Lower lobe of right lung (tissue), 2 donors: ENCODE measurements at regions not wholly inside any gene's neighbourhood (a gene's known extent, or its start where the extent isn't known, plus 50 kb on each side); places are given as distances from the start of the nearest gene placed in this dataset.

Experiments used
- ATAC-seq, 2 donors: fragments of 200-7000 bp; cut with Tn5 transposase; one replicate each; pipeline ENCODE4 v1.9.1; 2020 to 2022; ENCODE audit warnings: mild to moderate bottlenecking in 2 of 2, moderate library complexity in 2 of 2
- DNase-seq: peaks from one replicate; pipeline ENCODE4 v3.0.0-alpha.2; 2020
- H3K27ac ChIP-seq: fragments of 200-600 bp; one replicate; pipeline ENCODE4 v1.8.0; 2022
- H3K27me3 ChIP-seq: fragments of 200-600 bp; one replicate; pipeline ENCODE4 v1.8.0; 2022; ENCODE audit warnings: low read depth
- H3K36me3 ChIP-seq: fragments of 200-600 bp; one replicate; pipeline ENCODE4 v1.8.0; 2022; ENCODE audit warnings: mild to moderate bottlenecking
- H3K4me1 ChIP-seq: fragments of 200-600 bp; one replicate; pipeline ENCODE4 v1.8.0; 2022
- H3K4me3 ChIP-seq: fragments of 200-600 bp; one replicate; pipeline ENCODE4 v1.8.0; 2022; ENCODE audit warnings: mild to moderate bottlenecking
- H3K9me3 ChIP-seq: fragments of 200-600 bp; one replicate; pipeline ENCODE4 v1.8.0; 2022
- CTCF ChIP-seq: fragments of 200-600 bp; IDR thresholded peaks from one replicate; pipeline ENCODE4 v1.8.0; 2022; ENCODE audit warnings: antibody characterized with exemption, mild to moderate bottlenecking
- intact Hi-C: fragments of 100-400 bp; cut with DNase I; formaldehyde crosslinking; loops from one replicate; pipeline ENCODE4 v1.11.0; 2022
- donor health status: DM: no; HTN: yes; CAD: no; lungs with severe emphysema.

DNA sequence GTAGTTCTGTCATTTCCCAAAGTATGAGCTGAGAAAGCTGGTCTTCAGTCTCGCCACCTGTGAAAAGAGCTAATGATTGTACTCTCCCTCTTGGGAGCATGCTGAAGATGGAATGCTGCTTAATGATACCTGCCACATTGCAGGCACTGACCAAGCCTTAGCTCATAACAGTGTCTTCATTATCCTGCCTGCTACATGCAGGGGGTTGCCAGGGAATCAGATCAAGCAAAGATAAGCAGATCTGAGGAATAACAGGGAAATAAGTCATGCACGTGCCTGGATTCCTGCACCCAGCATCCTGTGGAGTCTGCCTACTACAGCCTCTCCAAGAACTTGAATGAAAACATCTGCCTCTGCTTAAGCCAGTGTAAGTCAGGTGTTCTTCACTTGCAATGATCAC is 667.3 kb downstream of the NPHP4 start:
- ATAC-seq (no peak), DNase-seq (no peak)
- peaks cover 9% of the 10 kb centered on the region for H3K9me3 ChIP-seq
- H3K4me3 ChIP-seq: no peak overlapping the region
- no peak overlapping the region for H3K27ac ChIP-seq
- H3K4me1 ChIP-seq: no peaks in the 10 kb centered on the region
- no peaks in the 10 kb centered on the region for H3K36me3 ChIP-seq
- intact Hi-C loops: no loop called here
- no peak for TF ChIP-seq CTCF
- H3K27me3 ChIP-seq: no peaks in the 10 kb centered on the region

- Histone ChIP-seq H3K9me3 (no peaks in the 10 kb centered on the region), H3K27ac (no peak overlapping the region), H3K4me1 (no peaks in the 10 kb centered on the region), H3K27me3 (peaks cover 6% of the 10 kb centered on the region), H3K36me3 (no peaks in the 10 kb centered on the region), H3K4me3 (no peak overlapping the region)
- no peak for ATAC-seq
- DNase-seq: no peak
- no peak for TF ChIP-seq CTCF
- intact Hi-C loops: no loop called here
Observed at GRCh38 chr1:5318143-5318816, 663.9 kb downstream of the AJAP1 start.

GRCh38 chr1:5317391-5317790 is 663.0 kb downstream of the AJAP1 start:
- DNase-seq: no peak
- Histone ChIP-seq H3K4me3 (no peak overlapping the region), H3K27ac (no peak overlapping the region), H3K4me1 (no peaks in the 10 kb centered on the region), H3K9me3 (no peaks in the 10 kb centered on the region), H3K27me3 (peaks cover 6% of the 10 kb centered on the region), H3K36me3 (no peaks in the 10 kb centered on the region)
- intact Hi-C loops: no loop called here
- ATAC-seq: no peak
- TF ChIP-seq CTCF: no peak

DNA sequence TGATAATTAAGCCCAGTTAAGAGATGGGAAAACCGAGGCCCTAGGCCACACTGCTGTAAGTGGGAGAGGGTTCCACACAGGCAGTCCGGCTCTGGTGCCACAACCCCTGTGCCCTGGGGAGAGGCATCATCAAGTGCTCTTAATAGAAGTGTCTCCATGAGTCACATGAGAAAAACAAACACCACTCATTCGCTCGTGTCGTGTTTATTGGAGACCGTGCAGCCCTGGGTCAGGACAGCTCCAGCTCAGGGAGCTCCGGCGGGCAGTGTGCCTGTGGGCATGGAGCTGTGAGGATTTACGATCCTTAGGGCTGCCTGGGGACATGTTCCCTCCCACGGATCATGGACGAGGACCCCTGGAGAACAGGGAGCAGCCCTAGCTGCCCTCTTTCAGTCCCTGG is 658.5 kb downstream of the AJAP1 start:
- Histone ChIP-seq H3K4me3 (no peak overlapping the region), H3K27ac (no peak overlapping the region), H3K4me1 (no peaks in the 10 kb centered on the region), H3K9me3 (no peaks in the 10 kb centered on the region), H3K36me3 (no peaks in the 10 kb centered on the region), H3K27me3 (peaks cover 2% of the 10 kb centered on the region)
- intact Hi-C loops: no loop called here
- peak; percentile 67 for DNase-seq
- no peak for TF ChIP-seq CTCF
- ATAC-seq: peak; percentile 91 to 93

- no peak overlapping the region for H3K27ac ChIP-seq
- DNase-seq (no peak), ATAC-seq (no peak)
- TF ChIP-seq CTCF: no peak
- no peaks in the 10 kb centered on the region for H3K9me3 ChIP-seq
- H3K27me3 ChIP-seq: no peaks in the 10 kb centered on the region
- H3K36me3 ChIP-seq: no peaks in the 10 kb centered on the region
- intact Hi-C loops: no loop called here
- H3K4me1 ChIP-seq: no peaks in the 10 kb centered on the region
- no peak overlapping the region for H3K4me3 ChIP-seq
Observed at GRCh38 chr1:5312293-5312674, 657.9 kb downstream of the AJAP1 start.
